Activated naive CD4-positive, alpha-beta T cell treated with anti-CD3 and anti-CD28 coated beads, Interleukin-2, amount 10 ng/mL, durations not matched to agents 7 days and 5 days (primary cell): ENCODE measurements at regions not wholly inside any gene's neighbourhood (a gene's known extent, or its start where the extent isn't known, plus 50 kb on each side); places are given as distances from the start of the nearest gene placed in this dataset.
A peak's percentile ranks its signal among the peaks of the same experiment; 100 is the strongest.

ENCODE experiments used
- CTCF ChIA-PET: fragments of 350-600 bp; sonication (Branson Sonifier 250); formaldehyde crosslinking; loops from one replicate; lab custom pipeline; 2021; ENCODE audit warnings: antibody characterized with exemption; lab: Charles Lee
- DNase-seq: peaks from one replicate; pipeline ENCODE4 v3.0.0-alpha.2; 2020
- H3K27ac Mint-ChIP-seq: one replicate; pipeline ENCODE4 v1.8.0; 2021; ENCODE audit warnings: mild to moderate bottlenecking, moderate library complexity, mixed read lengths
- H3K27me3 Mint-ChIP-seq: one replicate; pipeline ENCODE4 v1.8.0; 2021; ENCODE audit warnings: mild to moderate bottlenecking, mixed read lengths
- H3K36me3 Mint-ChIP-seq: one replicate; pipeline ENCODE4 v1.8.0; 2021; ENCODE audit warnings: mixed read lengths
- H3K4me1 Mint-ChIP-seq: one replicate; pipeline ENCODE4 v1.8.0; 2021; ENCODE audit warnings: mixed read lengths
- H3K4me3 Mint-ChIP-seq: one replicate; pipeline ENCODE4 v1.8.0; 2021; ENCODE audit warnings: mild to moderate bottlenecking, moderate library complexity, mixed read lengths
- H3K9me3 Mint-ChIP-seq: one replicate; pipeline ENCODE4 v1.8.0; 2021; ENCODE audit warnings: mixed read lengths

DNA sequence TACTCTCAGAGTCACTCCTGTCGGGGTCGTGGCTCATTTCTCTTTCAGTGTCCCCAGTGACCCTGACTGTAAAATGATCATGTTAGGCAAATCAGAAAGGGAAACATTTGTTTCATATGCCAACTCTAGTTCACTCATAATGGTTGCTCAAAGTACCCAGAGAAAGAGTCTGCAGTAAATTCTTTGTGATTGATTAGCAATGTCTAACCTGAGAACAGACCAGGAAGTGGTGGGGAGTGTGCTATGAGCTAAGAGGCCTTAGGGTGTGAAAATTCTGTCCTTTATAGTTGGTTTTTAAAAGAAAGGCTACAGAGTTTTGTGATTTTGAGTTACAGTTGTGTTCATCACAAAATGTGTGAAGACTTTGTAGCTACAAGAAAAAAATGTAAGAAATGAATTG lies 108.9 kb downstream of the EDEM1 start:
- no peak overlapping the region for H3K27ac Mint-ChIP-seq
- H3K4me3 Mint-ChIP-seq: no peak overlapping the region
- H3K27me3 Mint-ChIP-seq: peaks cover 3% of the 10 kb centered on the region
- DNase-seq: no peak
- H3K4me1 Mint-ChIP-seq: no peaks in the 10 kb centered on the region
- CTCF ChIA-PET: interaction anchor here (1.0 kb wide), 1 partner anchor 160 kb away, joined by 3 read pairs; no protein-coding TSS in a partner anchor
- H3K36me3 Mint-ChIP-seq: no peaks in the 10 kb centered on the region
- no peaks in the 10 kb centered on the region for H3K9me3 Mint-ChIP-seq

DNA sequence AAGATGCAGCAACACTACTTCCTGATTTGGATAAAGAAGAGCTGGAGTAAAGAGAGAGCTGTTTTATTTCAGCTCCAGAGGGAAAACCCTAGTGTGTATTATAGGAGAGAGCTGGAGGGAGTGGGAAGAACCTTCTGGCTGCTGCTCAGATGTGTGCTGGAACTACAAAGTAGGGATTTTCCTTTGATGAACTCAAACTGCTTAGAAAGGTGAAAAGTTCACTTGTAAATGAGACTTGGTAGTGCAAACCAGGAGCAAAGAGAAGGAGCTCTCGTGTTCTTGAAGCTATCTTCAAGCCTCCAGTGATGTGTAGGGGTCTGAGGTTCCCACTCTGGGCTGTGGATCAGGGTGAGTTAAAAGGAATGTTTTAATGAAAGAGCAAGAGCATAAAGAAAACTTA lies 110.4 kb downstream of the EDEM1 start:
- Mint-ChIP-seq H3K36me3 (no peaks in the 10 kb centered on the region), H3K27me3 (peaks cover 3% of the 10 kb centered on the region), H3K4me3 (no peak overlapping the region), H3K4me1 (no peaks in the 10 kb centered on the region), H3K9me3 (no peaks in the 10 kb centered on the region), H3K27ac (no peak overlapping the region)
- DNase-seq: no peak
- CTCF ChIA-PET: interaction anchor here (1.1 kb wide), 1 partner anchor 70 kb away, joined by 3 read pairs; no protein-coding TSS in a partner anchor

DNA sequence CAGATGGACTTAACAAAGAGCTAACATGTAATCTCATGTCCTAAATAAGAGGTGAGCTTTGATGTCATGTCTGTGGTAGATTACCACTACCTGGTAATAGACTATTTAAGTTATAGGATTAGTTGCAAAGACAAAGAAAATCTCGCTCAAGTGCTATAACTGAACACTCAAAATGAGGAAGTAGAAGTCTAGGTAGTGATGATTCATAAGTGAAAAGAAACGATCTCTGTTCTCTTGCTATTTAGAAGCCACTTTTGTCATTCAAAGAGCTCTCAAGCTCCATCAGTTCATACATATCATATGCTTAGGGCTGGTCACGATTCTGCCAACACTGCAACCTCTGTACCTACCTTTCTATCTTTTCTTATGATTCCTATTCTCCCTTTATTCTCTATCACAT lies 110.9 kb downstream of the EDEM1 start:
- no peak overlapping the region for H3K4me3 Mint-ChIP-seq
- peaks cover 3% of the 10 kb centered on the region for H3K27me3 Mint-ChIP-seq
- no peaks in the 10 kb centered on the region for H3K36me3 Mint-ChIP-seq
- CTCF ChIA-PET: interaction anchor here (1.1 kb wide), 1 partner anchor 70 kb away, joined by 3 read pairs; no protein-coding TSS in a partner anchor
- DNase-seq: no peak
- no peak overlapping the region for H3K27ac Mint-ChIP-seq
- H3K4me1 Mint-ChIP-seq: no peaks in the 10 kb centered on the region
- no peaks in the 10 kb centered on the region for H3K9me3 Mint-ChIP-seq

DNA sequence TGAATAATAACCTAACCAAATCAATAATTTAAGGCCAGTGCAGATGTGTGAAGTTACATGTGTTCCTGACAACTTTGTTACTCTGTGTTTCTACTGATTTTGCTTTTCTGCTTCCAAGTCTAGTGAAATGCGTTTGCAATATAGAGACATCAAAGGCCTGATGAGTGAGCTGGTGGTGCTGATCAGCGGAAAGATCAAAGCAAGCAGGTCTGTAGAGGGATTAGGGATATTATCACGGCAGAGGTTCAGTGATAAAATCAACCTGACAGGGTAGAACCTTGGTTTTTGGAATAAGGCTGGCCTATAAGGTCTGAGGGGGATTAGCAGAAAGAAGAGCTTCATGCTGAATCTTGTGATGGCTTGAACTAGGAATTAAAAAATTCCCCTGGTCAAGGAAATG lies 111.7 kb downstream of the EDEM1 start:
- DNase-seq: no peak
- Mint-ChIP-seq H3K4me3 (no peak overlapping the region), H3K9me3 (no peaks in the 10 kb centered on the region), H3K27ac (no peak overlapping the region), H3K36me3 (no peaks in the 10 kb centered on the region), H3K27me3 (peaks cover 3% of the 10 kb centered on the region), H3K4me1 (no peaks in the 10 kb centered on the region)
- CTCF ChIA-PET: no interaction called here

DNA sequence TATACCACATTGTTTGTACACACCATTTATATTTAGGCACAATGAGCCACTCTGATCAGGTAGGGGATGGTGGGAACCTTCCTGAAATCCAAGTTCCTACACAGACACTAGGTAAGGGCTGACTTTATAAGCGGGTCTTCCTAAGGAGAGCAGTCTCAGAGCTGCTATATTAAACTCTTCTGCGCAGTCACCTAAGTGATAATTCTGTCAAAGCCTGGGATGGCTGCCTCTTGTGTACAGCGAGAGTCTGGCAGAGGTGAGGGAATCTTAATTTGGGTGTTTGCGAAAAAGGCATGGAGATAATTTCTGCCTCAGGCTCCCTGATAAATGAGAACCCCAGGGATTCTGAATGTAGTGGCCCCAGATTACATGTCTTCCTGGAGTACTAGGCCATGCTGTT lies 113.1 kb downstream of the EDEM1 start:
- Mint-ChIP-seq H3K4me1 (no peaks in the 10 kb centered on the region), H3K27ac (no peak overlapping the region), H3K4me3 (no peak overlapping the region), H3K9me3 (no peaks in the 10 kb centered on the region), H3K36me3 (no peaks in the 10 kb centered on the region), H3K27me3 (no peaks in the 10 kb centered on the region)
- no peak for DNase-seq
- CTCF ChIA-PET: no interaction called here

DNA sequence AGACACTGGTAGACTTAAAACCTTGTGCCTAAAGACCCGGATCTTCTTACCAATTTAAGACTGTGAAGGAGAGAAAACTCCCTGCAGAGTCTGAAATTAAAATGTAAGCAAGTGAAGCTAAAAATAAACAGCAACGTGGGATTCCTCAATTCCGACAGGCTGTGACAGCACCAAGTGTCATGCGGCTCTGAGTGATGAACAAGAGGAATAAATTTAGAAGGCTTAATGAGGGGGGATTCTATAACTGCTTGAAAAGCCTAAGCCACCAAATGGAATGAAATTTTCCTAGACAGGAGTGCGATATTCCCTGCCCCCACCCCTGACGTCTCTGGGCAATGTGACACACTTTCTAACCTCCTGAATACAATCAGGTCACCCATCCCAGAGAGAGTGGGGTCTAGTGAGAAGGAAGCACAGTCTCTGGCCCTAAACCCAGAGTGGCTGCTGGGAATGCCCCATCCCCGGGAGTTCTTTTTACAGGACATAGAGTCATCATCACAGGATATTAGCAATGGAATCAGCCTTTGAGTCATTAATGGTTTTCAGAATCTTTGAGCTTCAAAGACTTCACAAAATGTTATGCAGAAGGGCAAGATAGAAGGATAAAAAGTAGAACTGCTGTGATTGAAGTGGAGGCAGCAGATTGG lies 114.3 kb downstream of the EDEM1 start:
- H3K27ac Mint-ChIP-seq: no peak overlapping the region

DNA sequence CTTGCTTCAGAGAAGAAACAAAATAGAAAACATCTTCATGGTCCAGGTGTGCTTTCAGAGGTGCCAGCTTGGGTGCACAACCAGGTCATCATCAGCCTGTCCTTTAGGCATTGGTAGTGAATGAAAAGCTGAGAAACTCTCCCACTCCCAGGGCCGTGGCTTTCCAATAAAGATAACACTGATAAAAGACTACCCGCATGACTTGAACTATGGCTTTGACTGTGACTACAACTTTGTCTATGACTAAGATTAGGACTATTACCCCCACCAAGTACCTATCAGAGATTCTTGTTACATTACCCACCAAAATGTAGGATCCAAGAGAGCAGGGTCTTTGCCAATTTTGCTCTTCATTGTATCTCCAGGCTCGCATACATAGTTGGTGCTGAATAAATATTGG lies 115.2 kb downstream of the EDEM1 start:
- CTCF ChIA-PET: no interaction called here
- H3K36me3 Mint-ChIP-seq: no peaks in the 10 kb centered on the region
- no peaks in the 10 kb centered on the region for H3K27me3 Mint-ChIP-seq
- H3K27ac Mint-ChIP-seq: no peak overlapping the region
- H3K4me1 Mint-ChIP-seq: no peaks in the 10 kb centered on the region
- no peaks in the 10 kb centered on the region for H3K9me3 Mint-ChIP-seq
- no peak overlapping the region for H3K4me3 Mint-ChIP-seq
- no peak for DNase-seq

More for the DNA sequence above, 114.3 kb downstream of the EDEM1 start:
- no peak overlapping the region for H3K4me3 Mint-ChIP-seq
- CTCF ChIA-PET: no interaction called here
- H3K4me1 Mint-ChIP-seq: no peaks in the 10 kb centered on the region
- H3K9me3 Mint-ChIP-seq: no peaks in the 10 kb centered on the region
- no peaks in the 10 kb centered on the region for H3K36me3 Mint-ChIP-seq
- H3K27me3 Mint-ChIP-seq: no peaks in the 10 kb centered on the region
- no peak for DNase-seq

DNA sequence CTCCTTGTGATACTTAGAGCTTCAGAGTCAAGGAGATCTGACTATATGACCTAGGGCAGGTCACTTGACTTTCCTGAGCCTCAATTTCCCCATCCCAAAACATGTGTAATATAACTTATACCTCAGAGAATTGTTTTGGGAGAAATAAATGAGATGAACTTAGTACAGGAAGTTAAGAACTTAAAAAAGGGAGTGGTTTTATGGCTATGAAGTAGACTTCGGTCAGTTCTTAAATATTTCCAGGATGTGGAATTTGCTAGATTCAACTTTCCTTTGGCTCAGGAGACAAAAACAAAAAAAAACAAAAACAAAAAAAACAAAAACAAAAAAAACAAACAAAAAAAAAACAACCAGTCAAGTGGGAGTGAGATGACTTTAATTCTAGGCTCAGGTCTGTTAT lies 116.7 kb downstream of the EDEM1 start:
- DNase-seq: no peak
- Mint-ChIP-seq H3K4me1 (no peaks in the 10 kb centered on the region), H3K4me3 (no peak overlapping the region), H3K9me3 (no peaks in the 10 kb centered on the region), H3K27me3 (no peaks in the 10 kb centered on the region), H3K27ac (no peak overlapping the region), H3K36me3 (no peaks in the 10 kb centered on the region)
- CTCF ChIA-PET: interaction anchor here (0.6 kb wide), 1 partner anchor 38 kb away, joined by 3 read pairs; no protein-coding TSS in a partner anchor

DNA sequence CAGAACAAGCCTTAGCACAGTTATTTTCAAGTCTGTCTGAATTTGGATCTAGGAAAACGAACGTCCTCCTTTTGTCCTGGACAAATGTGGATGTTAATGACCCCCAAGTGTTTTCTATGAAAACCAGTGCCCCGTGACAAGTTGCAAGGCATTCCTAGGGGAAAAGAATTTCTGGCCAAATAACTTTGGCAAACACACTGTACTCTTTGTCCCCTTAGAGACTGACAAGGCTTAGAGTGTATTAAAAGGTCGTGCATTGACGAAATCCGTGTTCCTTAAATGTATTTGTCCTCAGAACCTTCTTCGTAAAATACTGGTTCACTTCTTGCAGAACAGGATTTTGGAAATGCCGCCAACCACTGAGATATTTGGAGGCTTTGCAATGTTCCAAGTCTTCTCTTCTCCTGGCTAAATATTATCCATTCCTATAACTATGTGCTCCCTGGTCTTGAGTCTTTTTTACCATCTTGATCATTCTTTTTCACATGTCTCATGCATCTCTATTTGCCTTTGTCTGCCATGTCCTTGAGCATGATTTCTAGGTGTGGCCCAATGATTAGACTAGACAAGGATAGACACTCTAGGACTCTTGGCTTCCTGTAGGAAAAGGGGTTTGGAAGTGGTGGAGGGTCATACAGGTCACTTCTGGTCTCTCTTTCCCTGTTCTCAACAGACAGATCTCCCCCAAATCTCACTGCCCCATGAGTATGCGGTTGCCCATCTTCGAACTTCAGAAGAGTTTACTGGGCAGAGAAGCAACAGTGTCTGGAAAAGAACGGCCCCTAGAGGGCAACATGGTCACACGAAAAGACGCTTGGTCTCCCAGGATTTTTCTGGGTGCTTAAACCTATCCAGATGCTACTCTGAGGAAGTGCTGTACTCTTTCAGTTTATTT lies 117.5 kb downstream of the EDEM1 start:
- H3K9me3 Mint-ChIP-seq: no peaks in the 10 kb centered on the region
- H3K27ac Mint-ChIP-seq: no peak overlapping the region
- DNase-seq: peak; percentile 53
- CTCF ChIA-PET: interaction anchor here (1.3 kb wide), 1 partner anchor 122 kb away, joined by 4 read pairs; no protein-coding TSS in a partner anchor
- no peaks in the 10 kb centered on the region for H3K27me3 Mint-ChIP-seq
- H3K4me1 Mint-ChIP-seq: no peaks in the 10 kb centered on the region
- no peaks in the 10 kb centered on the region for H3K36me3 Mint-ChIP-seq
- H3K4me3 Mint-ChIP-seq: no peak overlapping the region

DNA sequence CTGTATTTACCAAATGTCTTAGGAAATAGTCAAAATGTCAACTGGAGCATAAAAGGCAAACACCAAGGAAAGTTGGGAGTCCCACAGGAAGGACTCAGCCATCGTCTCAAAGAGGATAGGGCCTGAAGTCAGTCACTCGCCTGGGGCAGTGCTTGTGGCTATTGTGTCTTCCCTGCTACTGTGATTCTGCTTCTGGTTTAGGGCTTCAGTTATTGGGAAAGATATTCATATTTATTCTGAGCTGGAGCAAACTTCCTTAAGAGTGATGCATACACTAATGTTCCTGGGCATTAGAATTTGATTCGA lies 118.1 kb downstream of the EDEM1 start:
- H3K4me1 Mint-ChIP-seq: no peaks in the 10 kb centered on the region
- H3K27me3 Mint-ChIP-seq: no peaks in the 10 kb centered on the region
- DNase-seq: no peak
- no peaks in the 10 kb centered on the region for H3K36me3 Mint-ChIP-seq
- H3K27ac Mint-ChIP-seq: no peak overlapping the region
- CTCF ChIA-PET: interaction anchor here (0.8 to 1.3 kb wide), 3 partner anchors 12 to 122 kb away, joined by 3 to 4 read pairs (median 4); no protein-coding TSS in a partner anchor
- H3K4me3 Mint-ChIP-seq: no peak overlapping the region
- H3K9me3 Mint-ChIP-seq: no peaks in the 10 kb centered on the region

DNA sequence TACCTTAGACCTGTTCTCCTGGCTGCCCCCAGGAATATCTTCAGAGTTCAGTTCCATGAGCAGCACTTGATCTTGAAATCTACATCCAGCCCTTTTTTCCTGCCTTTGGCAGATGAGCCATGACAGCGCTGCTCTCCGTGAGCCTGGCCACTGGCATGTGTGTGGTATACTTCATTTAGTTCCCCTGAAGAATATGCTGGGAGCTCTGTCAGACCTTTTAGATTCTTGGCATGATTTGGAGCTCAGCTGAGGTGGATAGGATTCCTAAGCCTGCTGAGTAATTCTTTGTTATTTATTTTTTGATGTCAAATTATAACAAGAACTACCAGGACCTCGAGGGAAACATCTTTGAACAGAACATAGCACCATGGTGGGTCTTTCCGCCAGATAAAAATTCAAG lies 121.7 kb downstream of the EDEM1 start:
- CTCF ChIA-PET: no interaction called here
- Mint-ChIP-seq H3K36me3 (no peaks in the 10 kb centered on the region), H3K27me3 (no peaks in the 10 kb centered on the region), H3K9me3 (no peaks in the 10 kb centered on the region), H3K4me1 (no peaks in the 10 kb centered on the region), H3K4me3 (no peak overlapping the region), H3K27ac (no peak overlapping the region)
- DNase-seq: no peak

DNA sequence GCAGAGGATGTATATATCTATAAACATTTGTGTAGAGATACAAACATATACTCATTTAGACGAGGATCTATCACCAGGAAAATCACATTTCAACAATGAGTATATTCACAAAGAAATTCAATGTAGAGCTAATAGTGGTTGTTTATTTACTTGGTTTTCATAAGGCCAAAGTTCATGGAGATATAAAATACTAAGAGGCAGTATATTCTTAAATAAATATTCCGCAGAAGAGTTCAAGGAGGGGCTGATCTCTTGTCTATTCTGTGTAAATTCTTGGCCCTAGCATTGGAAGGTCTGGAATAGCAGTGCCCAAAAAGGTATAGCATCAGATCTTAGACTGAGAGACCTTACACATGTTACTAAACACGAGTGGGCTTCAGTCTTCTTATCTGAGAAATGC lies 122.1 kb downstream of the EDEM1 start:
- Mint-ChIP-seq H3K4me1 (no peaks in the 10 kb centered on the region), H3K36me3 (no peaks in the 10 kb centered on the region), H3K4me3 (no peak overlapping the region), H3K27ac (no peak overlapping the region), H3K9me3 (no peaks in the 10 kb centered on the region), H3K27me3 (no peaks in the 10 kb centered on the region)
- DNase-seq: no peak
- CTCF ChIA-PET: no interaction called here

DNA sequence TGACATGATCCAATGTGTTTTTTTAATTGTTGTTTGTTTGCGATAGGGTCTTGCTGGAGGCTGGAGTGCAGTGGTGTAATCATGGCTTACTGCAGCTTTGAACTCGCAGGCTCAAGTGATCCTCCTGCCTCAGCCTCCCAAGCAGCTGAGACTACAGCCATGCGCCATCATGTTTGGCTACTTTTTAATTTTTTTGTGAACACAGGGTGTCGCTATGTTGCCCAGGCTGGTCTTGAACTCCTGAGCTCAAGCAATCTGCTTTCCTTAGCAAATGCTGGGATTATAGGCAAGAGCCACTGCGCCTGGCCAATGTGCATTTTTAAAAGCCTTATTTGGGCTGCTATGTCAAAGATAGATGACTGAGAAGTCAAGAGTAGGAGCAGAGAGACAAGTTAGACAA lies 123.0 kb downstream of the EDEM1 start:
- no peaks in the 10 kb centered on the region for H3K36me3 Mint-ChIP-seq
- H3K4me3 Mint-ChIP-seq: no peak overlapping the region
- no peaks in the 10 kb centered on the region for H3K4me1 Mint-ChIP-seq
- no peak overlapping the region for H3K27ac Mint-ChIP-seq
- H3K9me3 Mint-ChIP-seq: no peaks in the 10 kb centered on the region
- no peaks in the 10 kb centered on the region for H3K27me3 Mint-ChIP-seq
- CTCF ChIA-PET: no interaction called here
- no peak for DNase-seq

DNA sequence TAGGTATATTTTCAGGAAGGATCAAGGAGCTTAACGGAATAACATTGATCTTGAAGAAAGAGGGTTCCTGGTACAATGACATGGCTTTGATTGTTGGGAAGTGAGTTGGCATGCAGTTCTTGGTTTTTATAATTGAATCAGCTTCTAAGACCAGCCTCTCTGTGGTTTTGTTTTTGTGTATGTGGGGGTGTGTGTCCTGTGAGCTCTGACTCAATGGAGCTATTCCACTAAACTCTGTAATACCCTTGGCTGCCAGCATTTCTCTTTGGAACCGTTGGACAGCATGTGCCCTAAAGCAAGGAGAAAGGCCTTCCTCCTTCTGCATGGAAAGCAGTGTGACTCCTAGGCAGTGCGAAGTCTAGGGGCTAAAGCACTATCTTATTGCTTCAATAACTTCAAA lies 124.8 kb downstream of the EDEM1 start:
- no peaks in the 10 kb centered on the region for H3K27me3 Mint-ChIP-seq
- no peaks in the 10 kb centered on the region for H3K9me3 Mint-ChIP-seq
- H3K36me3 Mint-ChIP-seq: no peaks in the 10 kb centered on the region
- no peak overlapping the region for H3K27ac Mint-ChIP-seq
- no peaks in the 10 kb centered on the region for H3K4me1 Mint-ChIP-seq
- H3K4me3 Mint-ChIP-seq: no peak overlapping the region
- CTCF ChIA-PET: no interaction called here
- no peak for DNase-seq

DNA sequence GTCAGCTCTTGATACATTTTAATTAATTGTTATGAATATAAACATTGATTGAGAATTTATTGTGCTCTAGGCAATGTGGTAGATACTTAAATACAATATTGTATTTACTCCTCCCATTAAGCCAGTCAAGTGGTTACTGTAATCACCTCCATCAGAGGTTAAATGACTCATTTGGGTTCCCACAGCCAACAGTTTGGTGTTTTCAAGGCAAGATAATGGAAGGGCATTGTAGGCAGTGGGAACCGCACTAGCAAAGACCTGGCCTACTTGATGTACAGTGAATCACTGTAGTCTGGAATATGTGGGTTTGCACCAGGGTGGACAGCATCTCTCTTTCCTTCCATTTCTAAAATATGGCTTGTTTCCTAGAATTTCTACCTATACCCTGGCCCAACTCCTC lies 127.4 kb downstream of the EDEM1 start:
- H3K27ac Mint-ChIP-seq: no peak overlapping the region
- H3K4me3 Mint-ChIP-seq: no peak overlapping the region
- DNase-seq: no peak
- H3K4me1 Mint-ChIP-seq: no peaks in the 10 kb centered on the region
- no peaks in the 10 kb centered on the region for H3K36me3 Mint-ChIP-seq
- CTCF ChIA-PET: interaction anchor here (1.0 kb wide), 1 partner anchor 416 kb away, joined by 4 read pairs; no protein-coding TSS in a partner anchor
- no peaks in the 10 kb centered on the region for H3K27me3 Mint-ChIP-seq
- no peaks in the 10 kb centered on the region for H3K9me3 Mint-ChIP-seq
